ENCODE measurements at regions not wholly inside any gene's neighbourhood (a gene's known extent, or its start where the extent isn't known, plus 50 kb on each side); places are given as distances from the start of the nearest gene placed in this dataset.

- Histone ChIP-seq H3K79me2 (replicated peaks; ENCODE audit: insufficient read depth, low read length) (no peaks in the 10 kb centered on the region), H3K4me2 (ENCODE audit: low read length) (no peak overlapping the region), H3K27ac (ENCODE audit: low read length) (no peak overlapping the region), H3K9me2 (ENCODE audit: insufficient read depth, low read length) (no peaks in the 10 kb centered on the region), H4K20me1 (ENCODE audit: insufficient read depth) (no peaks in the 10 kb centered on the region), H3K9me3 (ENCODE audit: low read length) (no peaks in the 10 kb centered on the region), H3K36me3 (ENCODE audit: insufficient read depth, low read length) (no peaks in the 10 kb centered on the region), H3K4me3 (ENCODE audit: low read length) (no peak overlapping the region), H2AFZ (ENCODE audit: low read depth, low read length) (no peak overlapping the region), H3F3A (ENCODE audit: insufficient read depth, low read length, poor library complexity, severe bottlenecking) (no peaks in the 10 kb centered on the region), H3K9ac (ENCODE audit: low read length) (no peak overlapping the region), H3K27me3 (ENCODE audit: insufficient read depth, low read depth, low read length) (no peaks in the 10 kb centered on the region)
- TF ChIP-seq MXI1 (conservative IDR thresholded peaks at IDR 0.05; ENCODE audit: poor library complexity, severe bottlenecking) = no peak
- TF ChIP-seq RAD21 (conservative IDR thresholded peaks at IDR 0.05) = no peak
- TF ChIP-seq CTCF (IDR thresholded peaks at IDR 0.05; ENCODE audit: poor library complexity, severe bottlenecking) = no peak
- TF ChIP-seq EP300 (conservative IDR thresholded peaks at IDR 0.05; ENCODE audit: poor library complexity, severe bottlenecking) = no peak
- no peak for TF ChIP-seq TAF1 (IDR thresholded peaks at IDR 0.05; ENCODE audit: low read depth)
- no peak for TF ChIP-seq SMC3 (conservative IDR thresholded peaks at IDR 0.05; ENCODE audit: poor library complexity)
- TF ChIP-seq EZH2 (IDR thresholded peaks at IDR 0.05; ENCODE audit: borderline replicate concordance, insufficient read depth, low read length, poor library complexity, severe bottlenecking) = no peak
- no peak for TF ChIP-seq REST (IDR thresholded peaks at IDR 0.05; ENCODE audit: borderline replicate concordance)
- no peak for TF ChIP-seq POLR2AphosphoS5 (IDR thresholded peaks at IDR 0.05)
These were observed 296.0 kb upstream of the LMO3 start for GRCh38 chr12:16901946-16902345.

GRCh38 chr12:16893426-16893825, 287.5 kb upstream of the LMO3 start:
- Histone ChIP-seq H3K27me3 (ENCODE audit: insufficient read depth, low read depth, low read length) (no peaks in the 10 kb centered on the region), H3F3A (ENCODE audit: insufficient read depth, low read length, poor library complexity, severe bottlenecking) (no peaks in the 10 kb centered on the region), H4K20me1 (ENCODE audit: insufficient read depth) (no peaks in the 10 kb centered on the region), H3K9ac (ENCODE audit: low read length) (no peak overlapping the region), H3K36me3 (ENCODE audit: insufficient read depth, low read length) (no peaks in the 10 kb centered on the region), H3K4me2 (ENCODE audit: low read length) (no peak overlapping the region), H3K27ac (ENCODE audit: low read length) (peak overlapping the region; percentile 13), H3K9me3 (ENCODE audit: low read length) (no peaks in the 10 kb centered on the region), H3K4me3 (ENCODE audit: low read length) (no peak overlapping the region), H2AFZ (ENCODE audit: low read depth, low read length) (no peak overlapping the region), H3K9me2 (ENCODE audit: insufficient read depth, low read length) (no peaks in the 10 kb centered on the region), H3K79me2 (replicated peaks; ENCODE audit: insufficient read depth, low read length) (no peaks in the 10 kb centered on the region)
- TF ChIP-seq EP300 (conservative IDR thresholded peaks at IDR 0.05; ENCODE audit: poor library complexity, severe bottlenecking) = peak; percentile 14
- TF ChIP-seq TAF1 (IDR thresholded peaks at IDR 0.05; ENCODE audit: low read depth) = no peak

- H3K27me3 ChIP-seq (ENCODE audit: insufficient read depth, low read depth, low read length) = no peaks in the 10 kb centered on the region
- no peaks in the 10 kb centered on the region for H3F3A ChIP-seq (ENCODE audit: insufficient read depth, low read length, poor library complexity, severe bottlenecking)
These were observed 285.7 kb upstream of the LMO3 start for GRCh38 chr12:16891673-16892072.

More at GRCh38 chr12:16891673-16892072, 285.7 kb upstream of the LMO3 start:
- Histone ChIP-seq H3K36me3 (ENCODE audit: insufficient read depth, low read length) (no peaks in the 10 kb centered on the region), H3K27ac (ENCODE audit: low read length) (no peak overlapping the region), H3K79me2 (replicated peaks; ENCODE audit: insufficient read depth, low read length) (no peaks in the 10 kb centered on the region), H4K20me1 (ENCODE audit: insufficient read depth) (no peaks in the 10 kb centered on the region), H3K9me2 (ENCODE audit: insufficient read depth, low read length) (no peaks in the 10 kb centered on the region), H2AFZ (ENCODE audit: low read depth, low read length) (no peak overlapping the region), H3K9me3 (ENCODE audit: low read length) (no peaks in the 10 kb centered on the region), H3K4me2 (ENCODE audit: low read length) (no peak overlapping the region), H3K4me3 (ENCODE audit: low read length) (no peak overlapping the region), H3K9ac (ENCODE audit: low read length) (no peak overlapping the region)
- TF ChIP-seq EZH2 (IDR thresholded peaks at IDR 0.05; ENCODE audit: borderline replicate concordance, insufficient read depth, low read length, poor library complexity, severe bottlenecking) (no peak), REST (IDR thresholded peaks at IDR 0.05; ENCODE audit: borderline replicate concordance) (no peak), MXI1 (conservative IDR thresholded peaks at IDR 0.05; ENCODE audit: poor library complexity, severe bottlenecking) (no peak), RAD21 (conservative IDR thresholded peaks at IDR 0.05) (no peak), EP300 (conservative IDR thresholded peaks at IDR 0.05; ENCODE audit: poor library complexity, severe bottlenecking) (no peak), CTCF (IDR thresholded peaks at IDR 0.05; ENCODE audit: poor library complexity, severe bottlenecking) (no peak), POLR2AphosphoS5 (IDR thresholded peaks at IDR 0.05) (no peak), SMC3 (conservative IDR thresholded peaks at IDR 0.05; ENCODE audit: poor library complexity) (no peak), TAF1 (IDR thresholded peaks at IDR 0.05; ENCODE audit: low read depth) (no peak)

All from neural cell (in vitro differentiated cells).